ENCODE measurements at regions not wholly inside any gene's neighbourhood (a gene's known extent, or its start where the extent isn't known, plus 50 kb on each side); places are given as distances from the start of the nearest gene placed in this dataset.

GRCh38 chr20:22821081-22821727, 213.9 kb upstream of the SSTR4 start:
- H3F3A ChIP-seq (replicated peaks; ENCODE audit: insufficient read depth), result no peaks in the 10 kb centered on the region
- no peaks in the 10 kb centered on the region for H3K36me3 ChIP-seq (replicated peaks in 1 of 2; ENCODE audit: control insufficient read depth in 1 of 2, insufficient read depth in 2 of 2, low read length in 1 of 2)
- CTCF ChIA-PET, result no interaction called here

More at GRCh38 chr20:22821081-22821727, 213.9 kb upstream of the SSTR4 start:
- no peaks in the 10 kb centered on the region for H3K9me2 ChIP-seq
- H4K20me1 ChIP-seq (ENCODE audit: insufficient read depth), result no peaks in the 10 kb centered on the region
- H3K79me2 ChIP-seq (ENCODE audit: insufficient read depth), result no peaks in the 10 kb centered on the region
- no peak overlapping the region for H3K27ac ChIP-seq (ENCODE audit: low read depth in 2 of 2, low read length in 1 of 2)
- peaks cover 36% of the 10 kb centered on the region; the same call in 1 of the 2 replicates for H3K27me3 ChIP-seq (ENCODE audit: insufficient read depth)
- no peak overlapping the region for H3K9ac ChIP-seq
- H3K4me1 ChIP-seq (ENCODE audit: control insufficient read depth in 1 of 2, insufficient read depth in 2 of 2, low read depth in 1 of 2, low read length in 1 of 2), result no peaks in the 10 kb centered on the region
- 13% methylated on average over 6 of the region's 7 CpGs for WGBS (ENCODE audit: low lambda C conversion rate)
- DNase-seq, result no peak
- H3K9me3 ChIP-seq, result no peaks in the 10 kb centered on the region
- POLR2A ChIA-PET, result no interaction called here
- H3K4me2 ChIP-seq, result no peak overlapping the region
- no peak overlapping the region for H2AFZ ChIP-seq (ENCODE audit: low read depth)
- TF ChIP-seq, protein P1, sequence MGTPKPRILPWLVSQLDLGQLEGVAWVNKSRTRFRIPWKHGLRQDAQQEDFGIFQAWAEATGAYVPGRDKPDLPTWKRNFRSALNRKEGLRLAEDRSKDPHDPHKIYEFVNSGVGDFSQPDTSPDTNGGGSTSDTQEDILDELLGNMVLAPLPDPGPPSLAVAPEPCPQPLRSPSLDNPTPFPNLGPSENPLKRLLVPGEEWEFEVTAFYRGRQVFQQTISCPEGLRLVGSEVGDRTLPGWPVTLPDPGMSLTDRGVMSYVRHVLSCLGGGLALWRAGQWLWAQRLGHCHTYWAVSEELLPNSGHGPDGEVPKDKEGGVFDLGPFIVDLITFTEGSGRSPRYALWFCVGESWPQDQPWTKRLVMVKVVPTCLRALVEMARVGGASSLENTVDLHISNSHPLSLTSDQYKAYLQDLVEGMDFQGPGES (IDR thresholded peaks at IDR 0.05; ENCODE audit: low read depth, low read length), result no peak
- TF ChIP-seq FOSL2 (IDR thresholded peaks at IDR 0.05; ENCODE audit: borderline replicate concordance, low read depth), result no peak
- TF ChIP-seq YY1 (IDR thresholded peaks at IDR 0.05; ENCODE audit: low read depth), result no peak
- TF ChIP-seq RXRA (IDR thresholded peaks at IDR 0.05; ENCODE audit: borderline replicate concordance, low read depth), result no peak
- no peak for TF ChIP-seq MEF2A (IDR thresholded peaks at IDR 0.05; ENCODE audit: borderline replicate concordance, low read depth)
- no peak for TF ChIP-seq ZBTB33 (IDR thresholded peaks at IDR 0.05; ENCODE audit: borderline replicate concordance, low read depth)
- TF ChIP-seq, protein P2, sequence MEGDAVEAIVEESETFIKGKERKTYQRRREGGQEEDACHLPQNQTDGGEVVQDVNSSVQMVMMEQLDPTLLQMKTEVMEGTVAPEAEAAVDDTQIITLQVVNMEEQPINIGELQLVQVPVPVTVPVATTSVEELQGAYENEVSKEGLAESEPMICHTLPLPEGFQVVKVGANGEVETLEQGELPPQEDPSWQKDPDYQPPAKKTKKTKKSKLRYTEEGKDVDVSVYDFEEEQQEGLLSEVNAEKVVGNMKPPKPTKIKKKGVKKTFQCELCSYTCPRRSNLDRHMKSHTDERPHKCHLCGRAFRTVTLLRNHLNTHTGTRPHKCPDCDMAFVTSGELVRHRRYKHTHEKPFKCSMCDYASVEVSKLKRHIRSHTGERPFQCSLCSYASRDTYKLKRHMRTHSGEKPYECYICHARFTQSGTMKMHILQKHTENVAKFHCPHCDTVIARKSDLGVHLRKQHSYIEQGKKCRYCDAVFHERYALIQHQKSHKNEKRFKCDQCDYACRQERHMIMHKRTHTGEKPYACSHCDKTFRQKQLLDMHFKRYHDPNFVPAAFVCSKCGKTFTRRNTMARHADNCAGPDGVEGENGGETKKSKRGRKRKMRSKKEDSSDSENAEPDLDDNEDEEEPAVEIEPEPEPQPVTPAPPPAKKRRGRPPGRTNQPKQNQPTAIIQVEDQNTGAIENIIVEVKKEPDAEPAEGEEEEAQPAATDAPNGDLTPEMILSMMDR (IDR thresholded peaks at IDR 0.05), result no peak
- no peak for TF ChIP-seq CHD2 (IDR thresholded peaks at IDR 0.05; ENCODE audit: low read length, partially characterized antibody)
- TF ChIP-seq USF2 (IDR thresholded peaks at IDR 0.05; ENCODE audit: borderline replicate concordance, low read depth, low read length), result no peak
- no peak for TF ChIP-seq FOXJ3 (CRISPR knock-in tag; IDR thresholded peaks at IDR 0.05)
- H3K4me3 ChIP-seq (ENCODE audit: low read depth in 2 of 2, low read length in 1 of 2), result no peak overlapping the region

Data from SK-N-SH (cell line).